SKM-1 (cell line): ENCODE measurements at regions not wholly inside any gene's neighbourhood (a gene's known extent, or its start where the extent isn't known, plus 50 kb on each side); places are given as distances from the start of the nearest gene placed in this dataset.

Experiments
- DNase-seq: peaks from one replicate; lab custom pipeline; 2025; ENCODE audit not compliant: unreplicated experiment; lab: John Stamatoyannopoulos, UW

GRCh38 chr12:127445581-127446139 is 821.3 kb upstream of the TMEM132C start:
- DNase-seq, result no peak

- no peak for DNase-seq
Measured at GRCh38 chr12:127448906-127449305, 818.1 kb upstream of the TMEM132C start.

- no peak for DNase-seq
Measured at GRCh38 chr12:127450826-127451225, 816.1 kb upstream of the TMEM132C start.

GRCh38 chr12:127455347-127456265 is 811.4 kb upstream of the TMEM132C start:
- no peak for DNase-seq

- DNase-seq, result no peak
Measured at GRCh38 chr12:127457726-127458125, 809.2 kb upstream of the TMEM132C start.

GRCh38 chr12:127459166-127459565 is 807.8 kb upstream of the TMEM132C start:
- DNase-seq, result no peak

GRCh38 chr12:127459687-127460086 is 807.3 kb upstream of the TMEM132C start:
- no peak for DNase-seq

- DNase-seq, result no peak
Measured at GRCh38 chr12:127463237-127463636, 803.7 kb upstream of the TMEM132C start.

GRCh38 chr12:127469331-127469730 is 797.6 kb upstream of the TMEM132C start:
- DNase-seq, result no peak

GRCh38 chr12:127473766-127474165 is 793.2 kb upstream of the TMEM132C start:
- DNase-seq, result no peak

GRCh38 chr12:127479256-127479655 is 787.7 kb upstream of the TMEM132C start:
- no peak for DNase-seq

- DNase-seq, result no peak
Measured at GRCh38 chr12:127480775-127481314, 786.1 kb upstream of the TMEM132C start.

GRCh38 chr12:127482950-127483349 is 784.0 kb upstream of the TMEM132C start:
- DNase-seq, result no peak

GRCh38 chr12:127485528-127485927 is 781.4 kb upstream of the TMEM132C start:
- no peak for DNase-seq

GRCh38 chr12:127487031-127487430 is 779.9 kb upstream of the TMEM132C start:
- DNase-seq, result no peak

GRCh38 chr12:127489061-127489460 is 777.9 kb upstream of the TMEM132C start:
- DNase-seq, result no peak

- DNase-seq, result no peak
Measured at GRCh38 chr12:127494961-127495915, 771.7 kb upstream of the TMEM132C start.

- no peak for DNase-seq
Measured at GRCh38 chr12:127496255-127496654, 770.7 kb upstream of the TMEM132C start.

- no peak for DNase-seq
Measured at GRCh38 chr12:127500512-127501035, 766.4 kb upstream of the TMEM132C start.

- DNase-seq, result no peak
Measured at GRCh38 chr12:127501916-127502315, 765.1 kb upstream of the TMEM132C start.

- no peak for DNase-seq
Measured at GRCh38 chr12:127503246-127503645, 763.7 kb upstream of the TMEM132C start.
